ENCODE measurements at regions not wholly inside any gene's neighbourhood (a gene's known extent, or its start where the extent isn't known, plus 50 kb on each side); places are given as distances from the start of the nearest gene placed in this dataset.
"Not testable (repeated sequence)": the region's sequence is repeated elsewhere in the genome, so short reads cannot be mapped to it uniquely, and the experiment has no call there.

GRCh38 chr12:131340616-131341210 lies 370.2 kb upstream of the SFSWAP start:
- DNase-seq (ENCODE audit: low read depth) = no peak

DNA sequence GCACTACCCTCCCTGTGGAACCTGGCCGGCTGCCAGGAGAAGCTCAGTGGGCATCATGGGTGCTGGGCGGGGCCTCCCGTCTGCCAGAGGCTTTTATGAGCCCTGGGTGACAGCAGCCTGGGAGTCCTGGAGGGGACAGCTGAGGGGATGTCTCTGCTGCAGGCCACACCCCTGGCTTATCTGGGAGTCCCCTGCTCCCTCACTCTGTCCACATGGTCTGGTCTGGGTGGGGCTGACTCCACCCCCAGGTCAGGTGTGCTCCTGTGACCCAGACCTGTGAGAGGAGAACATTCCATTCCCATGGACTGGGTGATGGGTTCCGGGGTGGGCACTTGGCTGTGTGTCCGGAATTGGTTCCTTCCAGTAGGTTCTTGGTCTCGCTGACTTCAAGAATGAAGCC lies 369.3 kb upstream of the SFSWAP start:
- not testable (repeated sequence) for DNase-seq (ENCODE audit: low read depth)

DNA sequence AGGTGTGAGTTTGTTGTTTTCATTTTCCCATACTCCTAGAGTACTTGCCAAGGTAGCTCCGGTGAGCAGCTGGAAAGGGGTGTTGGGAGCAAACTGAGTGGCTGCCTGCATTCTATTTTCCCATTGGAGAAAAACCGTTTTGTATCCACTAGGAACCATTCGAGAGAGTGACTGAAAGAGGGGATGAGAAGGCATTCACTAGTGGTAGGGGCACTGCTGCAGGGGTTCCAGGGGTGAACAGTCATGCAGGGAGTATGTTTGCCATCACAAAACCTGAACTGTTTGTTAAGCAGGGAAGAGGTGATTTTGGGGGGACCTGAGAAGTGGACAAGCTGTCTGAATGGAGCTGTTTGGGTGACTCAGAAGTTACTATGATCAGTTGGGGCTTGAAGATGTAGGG lies 367.5 kb upstream of the SFSWAP start:
- not testable (repeated sequence) for DNase-seq (ENCODE audit: low read depth)

DNA sequence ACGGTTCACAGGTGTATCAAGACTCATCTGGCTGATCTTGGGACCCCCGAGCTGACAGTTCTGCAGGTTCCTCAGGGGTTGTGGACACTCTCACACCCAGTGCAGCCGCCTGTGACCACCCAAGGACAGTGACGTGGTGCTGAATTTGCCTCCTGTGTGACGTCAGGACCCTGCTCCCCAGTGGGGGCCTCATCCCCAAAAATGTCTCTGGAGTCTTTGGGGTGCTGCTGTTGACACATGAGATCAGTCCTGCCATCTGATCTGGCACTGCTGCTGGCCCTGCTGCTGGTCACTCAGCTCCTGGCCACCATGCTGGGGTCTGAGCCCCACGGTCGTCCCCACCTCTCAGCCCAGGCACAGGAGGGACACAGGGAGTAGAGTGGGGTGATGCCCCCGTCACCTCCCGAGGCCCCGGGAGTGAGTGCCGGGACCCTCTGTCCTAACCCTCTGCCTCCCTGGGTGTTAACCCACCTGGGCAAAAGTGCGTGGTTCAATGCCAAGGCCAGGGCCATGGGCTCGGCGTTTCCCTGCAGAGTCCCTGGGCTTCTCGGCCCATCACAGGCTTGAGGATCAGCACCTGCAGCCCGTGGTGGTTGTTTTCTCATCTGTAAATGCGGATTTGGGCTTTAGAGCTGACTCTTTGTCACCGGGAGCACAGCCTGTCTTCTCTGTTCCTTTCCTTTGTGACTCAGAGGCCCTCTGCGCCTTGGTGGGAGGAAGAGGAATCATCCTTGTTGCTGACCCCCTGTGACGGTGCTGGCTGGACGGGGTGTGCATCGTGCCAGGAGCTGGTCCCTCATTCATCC lies 366.0 kb upstream of the SFSWAP start:
- DNase-seq (ENCODE audit: low read depth) = not testable (repeated sequence)

- DNase-seq (ENCODE audit: low read depth) = no peak
These were observed 365.1 kb upstream of the SFSWAP start for GRCh38 chr12:131345521-131346436.

DNA sequence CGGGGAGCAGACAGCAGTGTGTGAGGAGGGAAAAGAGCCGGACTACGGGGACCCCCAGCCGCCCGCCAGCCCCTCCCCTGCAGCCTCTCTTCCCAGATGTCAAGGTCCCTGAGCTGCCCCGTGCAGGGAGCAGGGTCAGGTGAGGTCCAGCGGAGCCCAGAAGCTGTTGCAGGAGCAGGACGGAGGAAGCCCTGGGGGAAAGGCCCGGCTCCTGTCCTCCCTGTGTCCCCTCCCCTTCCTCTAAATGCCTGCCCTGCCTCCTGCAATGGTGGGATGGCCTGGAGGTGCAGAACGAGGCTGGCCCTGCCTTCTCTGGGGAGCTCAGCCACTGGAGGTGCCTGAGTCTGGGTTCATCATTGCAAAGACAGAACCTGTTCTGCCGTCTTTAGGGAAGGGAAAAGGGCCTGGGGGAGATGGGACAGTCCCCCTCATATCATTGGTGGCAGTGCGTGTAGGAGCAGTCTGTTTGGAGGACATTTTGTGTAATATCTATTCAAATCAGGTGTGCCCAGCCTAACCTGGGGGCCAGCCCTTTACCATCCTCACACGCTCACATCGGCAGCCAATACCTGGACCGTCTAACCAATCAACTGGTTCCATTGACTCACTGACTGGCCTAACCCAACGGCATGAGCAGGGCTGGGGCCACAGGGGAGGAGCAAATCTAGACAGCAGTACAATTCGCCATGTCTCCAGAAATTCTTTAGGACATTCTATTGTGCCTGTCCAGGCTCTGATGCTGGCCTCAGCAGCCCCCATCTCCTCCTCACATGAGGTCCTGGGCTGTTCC lies 364.1 kb upstream of the SFSWAP start:
- DNase-seq (ENCODE audit: low read depth) = no peak

DNA sequence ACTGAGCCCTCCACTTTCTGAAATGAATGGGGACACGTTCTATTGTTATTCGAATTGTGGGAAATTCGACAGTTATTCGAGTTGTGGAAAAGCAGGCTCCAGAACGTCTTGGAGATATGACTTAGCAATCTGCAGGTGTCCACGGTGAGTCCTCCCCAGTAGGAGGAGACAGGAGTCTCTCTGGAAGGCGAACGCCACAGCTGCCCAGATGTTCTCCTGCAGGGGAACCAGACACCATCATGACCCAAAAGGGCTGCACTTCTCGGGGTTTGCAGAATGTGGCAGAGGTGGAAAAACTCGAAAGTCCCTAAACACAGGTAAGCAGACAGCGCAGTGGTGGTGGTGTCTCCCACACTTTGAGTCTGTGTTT lies 363.6 kb upstream of the SFSWAP start:
- no peak for DNase-seq (ENCODE audit: low read depth)

DNA sequence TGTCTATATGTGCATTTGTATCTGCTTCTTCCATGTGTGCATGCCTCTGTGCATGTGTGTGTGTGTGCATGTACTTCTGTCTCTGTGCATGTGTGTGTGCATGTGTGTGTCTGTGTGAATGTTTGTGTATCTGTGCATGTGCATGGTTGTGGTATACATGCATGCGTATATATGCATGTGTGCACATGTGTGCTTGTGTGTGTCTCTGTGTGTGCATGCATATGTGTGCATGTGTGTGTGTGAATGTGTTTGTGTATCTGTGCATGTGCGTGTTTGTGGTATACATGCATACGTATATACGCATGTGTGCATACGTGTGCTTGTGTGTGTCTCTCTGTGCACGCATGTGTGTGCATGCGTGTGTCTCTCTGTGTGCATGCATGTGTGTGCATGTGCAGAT lies 363.2 kb upstream of the SFSWAP start:
- DNase-seq (ENCODE audit: low read depth) = no peak

- no peak for DNase-seq (ENCODE audit: low read depth)
These were observed 362.7 kb upstream of the SFSWAP start for GRCh38 chr12:131348231-131348630.

DNA sequence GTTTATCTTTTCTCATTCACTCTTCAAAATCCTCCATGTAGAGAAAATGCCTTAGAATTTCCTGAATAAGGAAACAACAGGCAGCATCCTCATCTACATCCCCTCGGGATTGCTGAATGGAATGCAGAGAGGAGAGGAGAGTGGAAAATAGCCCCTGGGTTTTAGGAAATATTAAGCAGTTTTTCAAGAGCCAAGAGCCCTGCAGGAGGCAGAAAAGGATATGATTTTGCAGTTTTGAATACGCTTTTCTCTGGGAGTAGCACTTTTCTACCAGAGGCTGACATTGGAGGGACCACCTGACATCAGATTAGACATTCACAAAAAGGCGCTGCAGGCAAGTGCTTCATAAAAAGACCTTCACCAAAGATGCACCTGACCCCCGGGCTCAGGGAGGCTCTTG lies 362.2 kb upstream of the SFSWAP start:
- DNase-seq (ENCODE audit: low read depth) = no peak

DNA sequence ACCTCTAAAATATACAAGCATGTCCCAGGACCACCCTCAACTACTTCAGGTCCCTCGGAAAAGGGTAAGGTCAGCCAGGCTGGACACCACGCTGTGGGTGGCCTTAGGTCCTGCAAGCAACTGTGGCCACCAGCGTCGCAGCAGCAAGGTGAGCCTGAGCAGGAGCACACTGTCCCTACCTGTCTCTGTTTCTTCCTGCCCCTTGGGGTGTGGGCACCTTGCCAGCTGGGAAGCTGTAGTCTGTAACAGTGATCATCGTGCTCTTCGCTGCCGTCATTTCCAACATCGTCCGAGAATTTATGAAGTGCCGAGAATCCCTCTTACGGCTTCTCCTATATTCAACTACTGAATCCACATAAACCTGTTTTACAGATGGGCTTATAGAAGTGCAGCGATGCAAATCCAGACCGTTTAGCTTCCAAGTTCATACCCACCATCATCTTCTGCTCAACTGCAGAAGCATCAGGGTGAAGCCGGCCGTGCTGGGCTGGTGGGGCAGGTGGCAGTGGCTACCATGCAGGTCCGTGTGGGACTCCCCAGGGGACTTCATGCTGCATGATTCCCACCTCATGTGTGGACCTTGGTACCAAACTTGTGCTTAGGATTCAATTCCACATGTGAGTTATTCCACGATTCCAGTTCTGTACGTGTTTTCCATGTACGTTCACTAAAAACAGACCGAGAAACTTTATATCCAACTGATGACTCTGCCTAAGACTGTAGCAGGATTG lies 361.3 kb upstream of the SFSWAP start:
- no peak for DNase-seq (ENCODE audit: low read depth)

GRCh38 chr12:131350943-131351318 lies 360.0 kb upstream of the SFSWAP start:
- DNase-seq (ENCODE audit: low read depth) = no peak

- DNase-seq (ENCODE audit: low read depth) = no peak
These were observed 359.4 kb upstream of the SFSWAP start for GRCh38 chr12:131351319-131352028.

- no peak for DNase-seq (ENCODE audit: low read depth)
These were observed 358.5 kb upstream of the SFSWAP start for GRCh38 chr12:131352296-131352900.

DNA sequence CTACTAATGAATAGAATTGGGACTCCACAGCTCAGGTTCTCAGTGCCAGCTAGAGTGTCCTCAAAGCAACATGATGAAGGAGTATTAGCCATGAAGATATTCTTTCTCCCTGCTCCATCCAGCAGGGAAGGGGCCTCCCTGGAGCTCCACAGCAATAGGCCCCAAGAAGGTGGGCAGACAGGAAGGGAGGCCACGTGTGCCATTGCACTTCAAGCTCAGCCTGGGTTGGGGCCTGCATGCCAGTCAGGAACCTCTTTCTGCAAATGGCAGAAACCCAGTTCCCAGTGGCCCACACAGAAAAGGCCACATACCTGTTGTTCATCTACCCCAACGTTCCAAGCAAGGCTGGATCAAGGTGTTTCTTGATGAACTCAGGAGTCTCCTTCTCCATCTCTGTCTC lies 357.5 kb upstream of the SFSWAP start:
- DNase-seq (ENCODE audit: low read depth) = no peak

DNA sequence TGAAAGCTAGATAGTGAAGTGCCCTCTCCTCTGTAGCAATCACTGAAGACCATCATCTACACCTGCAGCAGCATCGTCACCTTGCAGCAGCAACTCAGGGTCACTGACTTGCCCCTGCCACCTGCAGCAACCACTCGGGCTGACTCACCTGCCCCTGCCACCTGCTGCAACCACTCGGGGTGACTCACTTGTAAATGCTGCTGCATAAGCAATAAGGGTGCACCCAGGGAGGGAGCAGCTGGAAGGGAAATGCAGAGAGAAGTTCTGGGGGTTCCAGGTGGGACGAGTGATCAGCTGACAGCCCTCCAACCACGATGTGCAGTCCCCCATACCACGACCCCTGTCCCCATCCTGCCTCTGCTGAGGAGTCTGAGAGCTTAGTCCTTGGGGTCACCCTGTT lies 357.1 kb upstream of the SFSWAP start:
- no peak for DNase-seq (ENCODE audit: low read depth)

- no peak for DNase-seq (ENCODE audit: low read depth)
These were observed 355.3 kb upstream of the SFSWAP start for GRCh38 chr12:131355361-131356245.

DNA sequence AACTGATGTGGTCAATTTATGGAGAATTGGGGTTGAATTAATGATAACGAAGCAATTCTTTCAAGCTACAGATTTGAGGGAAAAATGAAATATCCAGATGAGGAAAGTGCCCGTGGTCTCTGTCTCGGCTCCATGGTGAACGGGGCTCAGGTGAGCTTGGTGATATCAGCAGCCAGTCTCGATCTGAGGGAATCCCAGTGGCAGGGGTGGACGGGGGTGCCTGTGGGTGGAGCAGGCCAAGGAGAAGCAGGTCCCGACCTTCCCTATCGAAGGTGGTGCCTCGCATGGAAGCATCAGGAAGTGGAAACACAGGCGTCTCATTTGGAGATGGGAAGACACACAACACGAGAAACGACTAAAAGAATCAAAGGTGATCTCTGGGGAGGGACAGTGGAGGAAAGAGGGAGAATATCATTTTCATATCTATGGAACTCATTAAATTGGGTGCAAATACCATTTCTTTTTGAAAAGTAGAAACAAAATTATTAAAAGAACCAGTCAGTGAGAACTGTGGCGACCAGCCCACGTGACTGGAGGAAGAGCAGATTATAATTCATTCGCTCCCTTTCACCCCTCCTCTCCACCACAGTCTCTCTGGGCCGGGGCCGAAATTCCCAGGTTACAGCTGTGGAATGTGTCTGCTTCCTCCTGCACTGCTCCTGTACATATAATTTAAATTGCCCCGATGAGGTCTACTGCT lies 354.3 kb upstream of the SFSWAP start:
- DNase-seq (ENCODE audit: low read depth) = no peak
